Esophagus squamous epithelium (tissue), 4 donors: ENCODE measurements at regions not wholly inside any gene's neighbourhood (a gene's known extent, or its start where the extent isn't known, plus 50 kb on each side); places are given as distances from the start of the nearest gene placed in this dataset.

ENCODE experiments used
- POLR2A ChIP-seq, 4 donors: fragments of 450-650 bp; IDR thresholded peaks; one replicate each; pipeline ENCODE4 v1.6.1; 2017; ENCODE audit warnings: antibody characterized with exemption in 4 of 4, mild to moderate bottlenecking in 4 of 4, moderate library complexity in 3 of 4
- TF ChIP-seq, protein P1 (sequence below), 6 experiments: fragments of 450-650 bp in 4 of 6; fragments of 200-600 bp in 2 of 6; sonication (generic) in 2 of 6; IDR thresholded peaks; one replicate each; pipeline ENCODE4 v1.5.1; 2016 to 2019; ENCODE audit warnings: antibody characterized with exemption in 6 of 6, mild to moderate bottlenecking in 4 of 6, moderate library complexity in 4 of 6

DNA sequence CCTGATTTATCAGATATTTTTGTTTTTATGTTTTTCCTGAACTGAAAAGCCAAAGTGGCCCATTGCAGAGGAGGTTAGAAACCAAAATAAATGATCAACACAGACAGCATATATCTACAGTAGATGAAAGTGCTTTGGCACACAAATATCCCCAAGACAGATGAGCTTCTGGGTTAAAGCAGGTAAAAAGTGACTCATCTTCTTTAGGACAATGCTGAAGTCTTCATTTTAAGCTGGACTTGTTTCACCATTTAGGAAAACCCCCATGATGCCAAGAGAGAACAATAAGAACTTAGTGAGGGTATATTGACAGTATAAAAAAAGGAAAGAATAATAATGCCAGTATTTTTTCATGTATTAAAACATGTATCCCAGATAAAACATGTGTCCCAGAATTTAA is 100.8 kb upstream of the OR9G4 start:
- TF ChIP-seq, protein P1, sequence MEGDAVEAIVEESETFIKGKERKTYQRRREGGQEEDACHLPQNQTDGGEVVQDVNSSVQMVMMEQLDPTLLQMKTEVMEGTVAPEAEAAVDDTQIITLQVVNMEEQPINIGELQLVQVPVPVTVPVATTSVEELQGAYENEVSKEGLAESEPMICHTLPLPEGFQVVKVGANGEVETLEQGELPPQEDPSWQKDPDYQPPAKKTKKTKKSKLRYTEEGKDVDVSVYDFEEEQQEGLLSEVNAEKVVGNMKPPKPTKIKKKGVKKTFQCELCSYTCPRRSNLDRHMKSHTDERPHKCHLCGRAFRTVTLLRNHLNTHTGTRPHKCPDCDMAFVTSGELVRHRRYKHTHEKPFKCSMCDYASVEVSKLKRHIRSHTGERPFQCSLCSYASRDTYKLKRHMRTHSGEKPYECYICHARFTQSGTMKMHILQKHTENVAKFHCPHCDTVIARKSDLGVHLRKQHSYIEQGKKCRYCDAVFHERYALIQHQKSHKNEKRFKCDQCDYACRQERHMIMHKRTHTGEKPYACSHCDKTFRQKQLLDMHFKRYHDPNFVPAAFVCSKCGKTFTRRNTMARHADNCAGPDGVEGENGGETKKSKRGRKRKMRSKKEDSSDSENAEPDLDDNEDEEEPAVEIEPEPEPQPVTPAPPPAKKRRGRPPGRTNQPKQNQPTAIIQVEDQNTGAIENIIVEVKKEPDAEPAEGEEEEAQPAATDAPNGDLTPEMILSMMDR (IDR thresholded peaks at IDR 0.05) = no peak
- TF ChIP-seq POLR2A (IDR thresholded peaks at IDR 0.05) = no peak
